Activated CD4-positive, CD25-positive, alpha-beta regulatory T cell (primary cell): ENCODE measurements at regions not wholly inside any gene's neighbourhood (a gene's known extent, or its start where the extent isn't known, plus 50 kb on each side); places are given as distances from the start of the nearest gene placed in this dataset.
"Not testable (repeated sequence)": the region's sequence is repeated elsewhere in the genome, so short reads cannot be mapped to it uniquely, and the experiment has no call there.

ENCODE experiments used
- DNase-seq, 4 experiments: peaks; one replicate each; lab custom pipeline; 2025; lab: John Stamatoyannopoulos, UW

- DNase-seq, result no peak
Observed at GRCh38 chr1:29550119-29550841, 314.0 kb downstream of the PTPRU start.

GRCh38 chr1:29549728-29550118, 313.4 kb downstream of the PTPRU start:
- not testable (repeated sequence) for DNase-seq

- no peak for DNase-seq
Observed at GRCh38 chr1:29549001-29549400, 312.7 kb downstream of the PTPRU start.

DNA sequence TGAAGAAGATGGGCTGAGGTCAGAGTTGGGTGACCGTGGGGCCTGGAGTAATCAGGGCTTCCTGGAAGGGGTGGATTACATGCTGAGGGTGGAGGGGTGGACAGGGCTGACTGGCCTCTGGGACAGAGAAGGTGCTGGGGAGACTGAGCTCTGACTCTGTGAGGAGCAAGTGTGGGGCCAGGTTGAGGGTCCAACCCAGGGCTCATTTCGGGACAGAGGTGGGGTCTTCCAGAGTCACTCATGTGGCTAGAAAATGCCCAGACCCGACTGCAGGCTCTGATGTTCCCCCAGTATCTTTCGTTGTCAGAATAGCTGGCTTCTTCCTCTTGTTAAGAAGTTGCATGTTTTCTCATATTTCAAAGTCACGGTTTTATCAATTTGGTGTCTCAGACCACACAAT, 311.8 kb downstream of the PTPRU start:
- no peak for DNase-seq

- DNase-seq, result no peak
Observed at GRCh38 chr1:29547300-29547699, 311.0 kb downstream of the PTPRU start.

DNA sequence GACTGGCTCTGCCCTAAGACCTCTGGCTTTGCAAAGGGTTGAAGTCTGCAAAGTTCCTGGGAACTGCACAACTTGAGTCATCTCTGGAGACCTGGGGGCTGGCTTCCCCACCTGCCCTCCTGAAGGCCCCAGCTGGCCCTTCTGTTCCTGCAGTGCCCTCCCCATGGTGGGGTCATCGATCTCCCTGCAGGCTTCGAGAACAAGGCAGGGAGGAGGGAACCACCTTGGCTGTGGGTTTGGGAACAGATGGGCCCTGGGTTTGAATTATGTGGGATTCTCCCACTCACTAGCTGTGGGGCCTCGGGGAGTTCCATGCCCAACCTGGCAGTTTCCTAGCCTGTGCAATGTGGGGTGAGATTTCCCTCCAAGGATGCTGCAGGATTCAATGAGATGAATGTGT, 310.2 kb downstream of the PTPRU start:
- no peak for DNase-seq

- DNase-seq, result no peak
Observed at GRCh38 chr1:29544406-29544805, 308.1 kb downstream of the PTPRU start.

- no peak for DNase-seq
Observed at GRCh38 chr1:29543586-29543985, 307.3 kb downstream of the PTPRU start.

DNA sequence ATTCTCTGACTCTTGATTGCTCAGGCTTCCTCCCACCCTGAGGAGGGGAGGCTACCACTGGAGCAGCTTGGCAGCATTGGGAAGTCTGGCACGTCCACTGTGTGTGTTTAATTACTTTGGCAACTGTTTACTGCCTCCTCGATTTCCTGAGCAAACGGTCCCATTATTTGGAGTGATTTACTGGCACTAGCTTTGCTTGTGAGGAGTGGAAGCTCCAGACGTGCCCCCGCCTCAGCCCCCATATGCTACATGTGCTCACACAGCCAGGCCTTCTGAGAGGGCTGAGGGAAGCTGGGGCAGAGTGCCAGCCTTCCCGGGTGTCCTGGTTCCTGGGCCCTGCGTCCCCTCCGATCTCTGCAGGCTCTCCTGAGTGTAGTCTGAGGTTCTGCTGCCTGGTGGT, 306.2 kb downstream of the PTPRU start:
- DNase-seq, result no peak

- DNase-seq, result no peak
Observed at GRCh38 chr1:29541631-29542030, 305.3 kb downstream of the PTPRU start.

- DNase-seq, result no peak
Observed at GRCh38 chr1:29540801-29541357, 304.6 kb downstream of the PTPRU start.

DNA sequence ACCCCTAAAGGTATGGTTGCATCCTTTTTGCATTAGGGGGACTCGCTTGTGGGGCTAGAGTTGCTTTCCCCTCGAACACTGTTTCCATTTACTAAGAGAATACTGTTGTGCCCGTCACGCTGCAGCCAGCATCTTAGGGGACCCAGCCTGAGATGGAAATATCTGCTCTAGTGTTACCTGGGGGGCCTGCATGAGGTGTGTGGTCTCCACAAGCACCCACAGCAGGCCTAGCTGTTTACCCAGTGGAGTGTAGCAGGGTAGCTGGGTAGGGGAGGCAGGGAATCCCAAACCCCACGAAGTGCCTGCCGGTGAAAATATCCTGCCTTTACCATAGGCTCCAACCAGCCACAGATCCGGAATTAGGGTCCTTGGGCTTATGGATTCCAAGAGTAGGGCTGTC, 303.6 kb downstream of the PTPRU start:
- DNase-seq, result no peak

DNA sequence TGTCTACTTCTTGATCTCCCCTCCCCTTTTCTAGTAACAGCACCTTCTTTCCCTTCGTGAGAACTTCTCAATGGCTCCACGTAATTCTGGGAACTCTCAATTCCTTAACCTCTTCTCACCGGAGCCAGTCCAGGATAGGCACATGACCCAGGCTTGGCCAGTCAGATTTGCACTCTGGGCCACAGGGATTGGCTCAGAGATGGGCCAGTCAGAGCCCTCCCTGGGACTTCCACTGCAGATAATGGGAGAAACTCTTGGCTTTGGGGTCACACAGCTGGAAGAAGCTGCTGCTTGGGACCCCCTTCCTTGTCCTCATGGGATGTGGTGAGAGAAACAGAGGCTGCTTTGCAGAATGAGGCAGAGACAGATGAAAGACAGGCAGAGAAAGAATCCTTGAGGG, 302.3 kb downstream of the PTPRU start:
- no peak for DNase-seq

- no peak for DNase-seq
Observed at GRCh38 chr1:29532751-29533150, 296.4 kb downstream of the PTPRU start.

DNA sequence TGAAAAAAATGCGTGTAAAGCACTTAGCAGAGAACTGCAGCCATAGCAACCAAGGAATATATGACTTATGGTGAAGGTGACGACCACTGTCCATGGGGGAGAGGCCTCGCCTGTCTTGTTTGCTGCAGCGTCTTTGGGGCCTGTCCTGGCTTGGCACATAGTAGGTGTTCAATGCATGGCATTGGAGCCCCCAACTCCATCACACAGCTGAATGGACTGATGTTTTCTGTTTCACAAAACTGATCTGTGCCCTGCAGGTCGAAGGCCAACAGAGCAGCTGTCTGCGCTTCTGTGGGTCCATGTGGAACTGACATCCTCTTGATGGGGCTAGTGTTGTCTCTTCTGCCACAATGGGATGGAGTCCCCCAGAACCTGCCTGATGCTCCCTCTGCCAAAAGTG, 296.0 kb downstream of the PTPRU start:
- no peak for DNase-seq

GRCh38 chr1:29531596-29531995, 295.3 kb downstream of the PTPRU start:
- no peak for DNase-seq

DNA sequence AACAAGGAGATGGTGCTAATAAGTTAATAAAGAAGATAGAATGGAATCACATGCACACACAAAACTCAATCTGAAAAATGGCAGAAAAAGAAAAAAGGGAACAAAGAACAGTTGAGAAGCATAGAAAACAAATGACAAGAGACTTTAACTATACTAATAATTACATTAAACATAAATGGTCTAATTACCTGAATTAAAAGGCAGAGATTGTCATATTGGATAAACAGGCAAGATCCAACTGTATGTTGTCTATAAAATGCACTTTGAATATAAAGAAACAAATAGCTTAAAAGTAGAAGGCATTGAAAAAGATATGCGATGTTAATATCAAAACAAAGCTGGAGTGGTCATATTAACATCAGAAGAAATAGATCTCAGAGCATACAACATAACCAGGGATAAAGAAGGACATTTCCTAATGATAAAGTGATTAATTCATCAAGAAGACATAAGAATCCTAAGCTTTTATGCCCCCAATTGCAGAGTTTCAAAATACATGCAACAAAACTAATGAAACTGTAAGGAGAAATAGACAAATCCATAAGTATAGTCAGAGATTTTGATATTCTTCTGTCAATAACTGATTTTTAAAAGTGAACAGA, 293.5 kb downstream of the PTPRU start:
- DNase-seq, result no peak

- DNase-seq, result no peak
Observed at GRCh38 chr1:29527314-29528004, 291.1 kb downstream of the PTPRU start.

- DNase-seq, result no peak
Observed at GRCh38 chr1:29525941-29526340, 289.6 kb downstream of the PTPRU start.

DNA sequence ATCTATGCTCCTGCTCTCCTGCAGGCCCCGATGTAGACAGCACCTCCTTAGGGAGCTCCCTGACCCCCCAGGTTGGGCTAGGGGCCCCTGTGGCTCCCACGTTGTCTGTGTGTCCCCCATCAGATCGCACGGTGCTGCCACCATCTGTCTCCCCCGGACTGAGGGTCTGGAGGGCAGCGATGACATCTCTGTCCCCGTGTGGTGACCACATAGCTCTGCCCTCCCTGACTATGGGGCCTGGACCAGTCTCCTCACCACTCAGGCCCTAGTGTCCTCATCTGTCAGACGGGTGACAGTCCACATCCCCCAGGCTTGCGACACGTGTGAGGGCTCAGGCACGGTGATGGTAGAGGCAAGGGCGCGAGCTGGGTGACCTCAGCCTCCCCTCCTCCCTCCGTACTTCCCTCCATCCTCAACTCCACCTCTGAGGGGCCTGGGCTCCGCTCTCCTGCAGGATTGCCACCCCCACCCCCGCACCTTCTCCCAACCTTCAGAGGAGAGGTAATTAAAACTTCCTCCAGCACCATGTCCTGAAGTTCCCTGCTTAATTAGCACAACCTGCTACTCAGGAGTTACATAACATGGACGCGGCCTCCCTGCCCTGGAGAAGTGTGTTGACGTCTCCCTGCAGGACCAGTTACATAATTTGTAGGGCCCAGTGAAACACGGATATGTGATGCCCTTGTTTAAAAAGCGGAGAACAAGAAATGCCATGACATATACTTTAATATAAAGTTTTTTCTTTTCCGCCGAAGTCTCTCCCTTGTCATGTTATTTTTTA, 288.2 kb downstream of the PTPRU start:
- no peak for DNase-seq

- no peak for DNase-seq
Observed at GRCh38 chr1:29523576-29523975, 287.3 kb downstream of the PTPRU start.

DNA sequence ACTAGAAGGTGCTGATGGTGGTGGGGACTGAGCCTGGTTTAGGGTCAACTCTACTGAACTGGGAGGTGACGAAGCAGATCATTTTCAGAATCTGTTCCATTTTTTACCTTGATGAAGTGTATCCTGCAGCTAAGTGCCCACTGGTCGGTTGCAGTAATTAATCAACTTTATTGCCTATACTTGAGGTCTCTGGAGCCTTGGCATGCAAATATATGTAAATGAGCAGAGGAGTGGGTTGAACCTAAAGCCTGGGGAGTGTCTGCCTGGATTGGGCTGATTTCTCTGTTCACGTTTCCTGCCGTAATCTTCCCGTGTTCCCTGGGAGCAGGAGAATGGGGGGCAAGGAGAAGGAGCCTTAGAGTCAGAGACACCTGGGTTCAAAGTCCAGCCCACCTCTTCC, 286.8 kb downstream of the PTPRU start:
- DNase-seq, result no peak
